ENCODE measurements at regions not wholly inside any gene's neighbourhood (a gene's known extent, or its start where the extent isn't known, plus 50 kb on each side); places are given as distances from the start of the nearest gene placed in this dataset.

GRCh38 chrX:42533761-42534160, 244.2 kb downstream of the PPP1R2C start:
- Histone ChIP-seq H2AFZ (ENCODE audit: low read length, unreplicated experiment) (no peak overlapping the region), H3K27ac (ENCODE audit: low read depth, low read length) (no peak overlapping the region), H3K79me2 (ENCODE audit: control insufficient read depth, insufficient read depth, low read length, unreplicated experiment) (no peaks in the 10 kb centered on the region), H3K27me3 (ENCODE audit: insufficient read depth, low read length) (no peaks in the 10 kb centered on the region), H3K4me1 (ENCODE audit: control insufficient read depth, insufficient read depth, low read length, unreplicated experiment) (no peaks in the 10 kb centered on the region), H3K36me3 (ENCODE audit: insufficient read depth, low read length) (no peaks in the 10 kb centered on the region), H3K4me3 (ENCODE audit: low read depth, low read length) (no peak overlapping the region)

- no peak overlapping the region for H2AFZ ChIP-seq (ENCODE audit: low read length, unreplicated experiment)
- no peaks in the 10 kb centered on the region for H3K79me2 ChIP-seq (ENCODE audit: control insufficient read depth, insufficient read depth, low read length, unreplicated experiment)
- H3K4me1 ChIP-seq (ENCODE audit: control insufficient read depth, insufficient read depth, low read length, unreplicated experiment) = no peaks in the 10 kb centered on the region
- H3K4me3 ChIP-seq (ENCODE audit: low read depth, low read length) = no peak overlapping the region
- H3K27ac ChIP-seq (ENCODE audit: low read depth, low read length) = no peak overlapping the region
- H3K36me3 ChIP-seq (ENCODE audit: insufficient read depth, low read length) = no peaks in the 10 kb centered on the region
- no peaks in the 10 kb centered on the region for H3K27me3 ChIP-seq (ENCODE audit: insufficient read depth, low read length)
Observed at GRCh38 chrX:42531441-42531840, 246.5 kb downstream of the PPP1R2C start.

GRCh38 chrX:42530027-42530426, 247.9 kb downstream of the PPP1R2C start:
- H3K27me3 ChIP-seq (ENCODE audit: insufficient read depth, low read length) = no peaks in the 10 kb centered on the region
- H3K79me2 ChIP-seq (ENCODE audit: control insufficient read depth, insufficient read depth, low read length, unreplicated experiment) = no peaks in the 10 kb centered on the region
- no peak overlapping the region for H2AFZ ChIP-seq (ENCODE audit: low read length, unreplicated experiment)
- no peak overlapping the region for H3K4me3 ChIP-seq (ENCODE audit: low read depth, low read length)
- no peaks in the 10 kb centered on the region for H3K4me1 ChIP-seq (ENCODE audit: control insufficient read depth, insufficient read depth, low read length, unreplicated experiment)
- no peak overlapping the region for H3K27ac ChIP-seq (ENCODE audit: low read depth, low read length)
- no peaks in the 10 kb centered on the region for H3K36me3 ChIP-seq (ENCODE audit: insufficient read depth, low read length)

GRCh38 chrX:42524379-42524778, 253.6 kb downstream of the PPP1R2C start:
- no peaks in the 10 kb centered on the region for H3K79me2 ChIP-seq (ENCODE audit: control insufficient read depth, insufficient read depth, low read length, unreplicated experiment)
- H3K36me3 ChIP-seq (ENCODE audit: insufficient read depth, low read length) = no peaks in the 10 kb centered on the region
- no peak overlapping the region for H2AFZ ChIP-seq (ENCODE audit: low read length, unreplicated experiment)
- H3K27me3 ChIP-seq (ENCODE audit: insufficient read depth, low read length) = no peaks in the 10 kb centered on the region
- H3K4me1 ChIP-seq (ENCODE audit: control insufficient read depth, insufficient read depth, low read length, unreplicated experiment) = no peaks in the 10 kb centered on the region
- H3K27ac ChIP-seq (ENCODE audit: low read depth, low read length) = no peak overlapping the region
- no peak overlapping the region for H3K4me3 ChIP-seq (ENCODE audit: low read depth, low read length)

- Histone ChIP-seq H3K27me3 (ENCODE audit: insufficient read depth, low read length) (no peaks in the 10 kb centered on the region), H3K36me3 (ENCODE audit: insufficient read depth, low read length) (no peaks in the 10 kb centered on the region), H3K79me2 (ENCODE audit: control insufficient read depth, insufficient read depth, low read length, unreplicated experiment) (no peaks in the 10 kb centered on the region), H3K4me1 (ENCODE audit: control insufficient read depth, insufficient read depth, low read length, unreplicated experiment) (no peaks in the 10 kb centered on the region), H2AFZ (ENCODE audit: low read length, unreplicated experiment) (no peak overlapping the region), H3K27ac (ENCODE audit: low read depth, low read length) (no peak overlapping the region), H3K4me3 (ENCODE audit: low read depth, low read length) (no peak overlapping the region)
Observed at GRCh38 chrX:42519666-42520231, 258.2 kb downstream of the PPP1R2C start.

GRCh38 chrX:42515939-42516338, 262.0 kb downstream of the PPP1R2C start:
- H3K4me3 ChIP-seq (ENCODE audit: low read depth, low read length) = no peak overlapping the region
- H3K27me3 ChIP-seq (ENCODE audit: insufficient read depth, low read length) = no peaks in the 10 kb centered on the region
- no peak overlapping the region for H3K27ac ChIP-seq (ENCODE audit: low read depth, low read length)
- no peak overlapping the region for H2AFZ ChIP-seq (ENCODE audit: low read length, unreplicated experiment)
- no peaks in the 10 kb centered on the region for H3K36me3 ChIP-seq (ENCODE audit: insufficient read depth, low read length)
- H3K79me2 ChIP-seq (ENCODE audit: control insufficient read depth, insufficient read depth, low read length, unreplicated experiment) = no peaks in the 10 kb centered on the region
- H3K4me1 ChIP-seq (ENCODE audit: control insufficient read depth, insufficient read depth, low read length, unreplicated experiment) = no peaks in the 10 kb centered on the region

- Histone ChIP-seq H3K79me2 (ENCODE audit: control insufficient read depth, insufficient read depth, low read length, unreplicated experiment) (no peaks in the 10 kb centered on the region), H3K4me3 (ENCODE audit: low read depth, low read length) (no peak overlapping the region), H3K27me3 (ENCODE audit: insufficient read depth, low read length) (no peaks in the 10 kb centered on the region), H3K27ac (ENCODE audit: low read depth, low read length) (no peak overlapping the region), H3K36me3 (ENCODE audit: insufficient read depth, low read length) (no peaks in the 10 kb centered on the region), H2AFZ (ENCODE audit: low read length, unreplicated experiment) (no peak overlapping the region), H3K4me1 (ENCODE audit: control insufficient read depth, insufficient read depth, low read length, unreplicated experiment) (no peaks in the 10 kb centered on the region)
Observed at GRCh38 chrX:42505016-42505415, 272.9 kb downstream of the PPP1R2C start.

- H3K4me3 ChIP-seq (ENCODE audit: low read depth, low read length) = no peak overlapping the region
- H2AFZ ChIP-seq (ENCODE audit: low read length, unreplicated experiment) = no peak overlapping the region
- no peaks in the 10 kb centered on the region for H3K79me2 ChIP-seq (ENCODE audit: control insufficient read depth, insufficient read depth, low read length, unreplicated experiment)
- H3K27ac ChIP-seq (ENCODE audit: low read depth, low read length) = no peak overlapping the region
- no peaks in the 10 kb centered on the region for H3K36me3 ChIP-seq (ENCODE audit: insufficient read depth, low read length)
- no peaks in the 10 kb centered on the region for H3K27me3 ChIP-seq (ENCODE audit: insufficient read depth, low read length)
- no peaks in the 10 kb centered on the region for H3K4me1 ChIP-seq (ENCODE audit: control insufficient read depth, insufficient read depth, low read length, unreplicated experiment)
Observed at GRCh38 chrX:42499620-42500019, 278.3 kb downstream of the PPP1R2C start.

- H3K27ac ChIP-seq (ENCODE audit: low read depth, low read length) = no peak overlapping the region
- H3K4me3 ChIP-seq (ENCODE audit: low read depth, low read length) = no peak overlapping the region
- H3K36me3 ChIP-seq (ENCODE audit: insufficient read depth, low read length) = no peaks in the 10 kb centered on the region
- H3K79me2 ChIP-seq (ENCODE audit: control insufficient read depth, insufficient read depth, low read length, unreplicated experiment) = no peaks in the 10 kb centered on the region
- no peak overlapping the region for H2AFZ ChIP-seq (ENCODE audit: low read length, unreplicated experiment)
- no peaks in the 10 kb centered on the region for H3K4me1 ChIP-seq (ENCODE audit: control insufficient read depth, insufficient read depth, low read length, unreplicated experiment)
- no peaks in the 10 kb centered on the region for H3K27me3 ChIP-seq (ENCODE audit: insufficient read depth, low read length)
Observed at GRCh38 chrX:42497356-42497755, 280.6 kb downstream of the PPP1R2C start.

GRCh38 chrX:42496239-42496638, 281.7 kb downstream of the PPP1R2C start:
- Histone ChIP-seq H3K4me3 (ENCODE audit: low read depth, low read length) (no peak overlapping the region), H2AFZ (ENCODE audit: low read length, unreplicated experiment) (no peak overlapping the region), H3K36me3 (ENCODE audit: insufficient read depth, low read length) (no peaks in the 10 kb centered on the region), H3K27me3 (ENCODE audit: insufficient read depth, low read length) (no peaks in the 10 kb centered on the region), H3K4me1 (ENCODE audit: control insufficient read depth, insufficient read depth, low read length, unreplicated experiment) (no peaks in the 10 kb centered on the region), H3K79me2 (ENCODE audit: control insufficient read depth, insufficient read depth, low read length, unreplicated experiment) (no peaks in the 10 kb centered on the region), H3K27ac (ENCODE audit: low read depth, low read length) (no peak overlapping the region)

GRCh38 chrX:42495139-42495538, 282.8 kb downstream of the PPP1R2C start:
- Histone ChIP-seq H3K4me1 (ENCODE audit: control insufficient read depth, insufficient read depth, low read length, unreplicated experiment) (no peaks in the 10 kb centered on the region), H3K27ac (ENCODE audit: low read depth, low read length) (no peak overlapping the region), H3K4me3 (ENCODE audit: low read depth, low read length) (no peak overlapping the region), H3K27me3 (ENCODE audit: insufficient read depth, low read length) (no peaks in the 10 kb centered on the region), H3K36me3 (ENCODE audit: insufficient read depth, low read length) (no peaks in the 10 kb centered on the region), H2AFZ (ENCODE audit: low read length, unreplicated experiment) (no peak overlapping the region), H3K79me2 (ENCODE audit: control insufficient read depth, insufficient read depth, low read length, unreplicated experiment) (no peaks in the 10 kb centered on the region)
